ENCODE measurements at regions not wholly inside any gene's neighbourhood (a gene's known extent, or its start where the extent isn't known, plus 50 kb on each side); places are given as distances from the start of the nearest gene placed in this dataset.

- no peak for TF ChIP-seq POLR2A (IDR thresholded peaks at IDR 0.05)
- TF ChIP-seq EP300 (IDR thresholded peaks at IDR 0.05): no peak
Observed at GRCh38 chr12:84422340-84422739, 490.3 kb downstream of the SLC6A15 start.
